ENCODE measurements at regions not wholly inside any gene's neighbourhood (a gene's known extent, or its start where the extent isn't known, plus 50 kb on each side); places are given as distances from the start of the nearest gene placed in this dataset.

DNA sequence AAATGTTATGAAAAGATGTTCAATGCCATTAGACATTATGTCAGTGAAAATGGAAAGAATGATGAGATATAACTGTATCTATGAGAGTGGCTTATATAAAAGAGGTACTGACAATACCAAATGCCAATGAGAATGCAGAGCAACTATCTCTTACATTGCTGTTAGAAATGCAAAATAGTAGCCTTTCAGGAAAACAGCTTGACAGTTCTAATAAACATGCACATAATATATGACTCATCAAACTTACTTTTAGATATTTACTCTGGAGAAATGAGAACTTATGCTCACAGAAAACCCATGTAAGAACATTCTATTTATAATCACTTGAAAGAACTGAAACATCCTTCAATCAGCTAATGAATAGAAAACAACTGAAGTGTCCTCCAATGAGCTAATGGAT, 996.7 kb upstream of the ADGRL4 start:
- H3K27ac Mint-ChIP-seq: no peak overlapping the region
- no peaks in the 10 kb centered on the region for H3K27me3 Mint-ChIP-seq
- H3K4me1 Mint-ChIP-seq (ENCODE audit: low read depth): no peaks in the 10 kb centered on the region
- H3K36me3 Mint-ChIP-seq (ENCODE audit: low read depth): no peaks in the 10 kb centered on the region
- intact Hi-C loops (cut with micrococcal nuclease): no loop called here
- no peak overlapping the region for H3K4me3 Mint-ChIP-seq
- H3K9me3 Mint-ChIP-seq: peaks cover 11% of the 10 kb centered on the region

GRCh38 chr1:79988401-79988800, 981.9 kb upstream of the ADGRL4 start:
- Mint-ChIP-seq H3K36me3 (ENCODE audit: low read depth) (no peaks in the 10 kb centered on the region), H3K4me1 (ENCODE audit: low read depth) (no peaks in the 10 kb centered on the region), H3K27me3 (no peaks in the 10 kb centered on the region), H3K4me3 (no peak overlapping the region), H3K27ac (no peak overlapping the region), H3K9me3 (peaks cover 36% of the 10 kb centered on the region)
- intact Hi-C loops (cut with micrococcal nuclease): no loop called here

DNA sequence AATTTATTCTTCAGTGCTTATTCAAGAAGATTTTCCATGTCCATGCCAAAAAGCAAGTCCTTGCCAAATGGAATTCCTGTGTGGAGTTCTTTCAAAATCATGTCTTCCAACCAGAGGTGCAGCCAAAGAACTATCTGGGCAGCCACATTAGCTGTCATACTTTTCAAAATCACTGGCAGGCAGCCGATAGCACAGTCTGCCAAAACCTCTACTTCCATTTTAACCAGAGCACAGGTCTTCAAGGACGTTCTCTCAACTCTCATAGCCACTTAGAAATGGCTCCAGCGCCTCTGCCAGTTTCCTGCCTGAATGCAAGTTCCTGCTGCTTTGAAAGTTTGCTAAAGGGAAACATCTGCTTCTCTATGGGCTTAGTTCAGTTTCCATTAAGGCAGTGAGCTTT, 975.7 kb upstream of the ADGRL4 start:
- Mint-ChIP-seq H3K4me1 (ENCODE audit: low read depth) (no peaks in the 10 kb centered on the region), H3K4me3 (no peak overlapping the region), H3K27ac (no peak overlapping the region), H3K36me3 (ENCODE audit: low read depth) (no peaks in the 10 kb centered on the region), H3K9me3 (peaks cover 36% of the 10 kb centered on the region), H3K27me3 (no peaks in the 10 kb centered on the region)
- intact Hi-C loops (cut with micrococcal nuclease): no loop called here

DNA sequence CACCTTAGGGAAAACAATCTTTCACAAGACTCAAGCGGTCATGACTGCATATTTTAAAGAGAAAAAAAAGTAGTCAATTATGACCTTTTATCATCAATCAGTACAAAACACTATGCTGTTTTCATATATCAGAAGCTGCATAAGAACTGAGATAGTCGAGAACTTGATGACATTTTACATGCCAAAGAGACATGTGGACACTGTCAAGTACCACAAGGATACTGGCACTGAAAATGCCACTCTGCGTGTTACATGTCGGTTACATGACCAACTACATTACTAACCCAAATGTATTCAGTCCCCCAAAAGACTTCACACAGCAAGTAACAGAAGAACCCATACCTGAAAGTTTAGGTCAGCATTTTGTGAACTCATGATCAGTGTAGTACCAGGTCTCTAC, 975.0 kb upstream of the ADGRL4 start:
- no peaks in the 10 kb centered on the region for H3K36me3 Mint-ChIP-seq (ENCODE audit: low read depth)
- no peak overlapping the region for H3K4me3 Mint-ChIP-seq
- peaks cover 43% of the 10 kb centered on the region for H3K9me3 Mint-ChIP-seq
- no peaks in the 10 kb centered on the region for H3K4me1 Mint-ChIP-seq (ENCODE audit: low read depth)
- H3K27me3 Mint-ChIP-seq: no peaks in the 10 kb centered on the region
- intact Hi-C loops (cut with micrococcal nuclease): no loop called here
- H3K27ac Mint-ChIP-seq: no peak overlapping the region

- Mint-ChIP-seq H3K27me3 (no peaks in the 10 kb centered on the region), H3K4me1 (ENCODE audit: low read depth) (no peaks in the 10 kb centered on the region), H3K27ac (no peak overlapping the region), H3K36me3 (ENCODE audit: low read depth) (no peaks in the 10 kb centered on the region), H3K9me3 (peaks cover 28% of the 10 kb centered on the region), H3K4me3 (no peak overlapping the region)
- intact Hi-C loops (cut with micrococcal nuclease): no loop called here
Observed at GRCh38 chr1:79979346-79979745, 972.8 kb upstream of the ADGRL4 start.

DNA sequence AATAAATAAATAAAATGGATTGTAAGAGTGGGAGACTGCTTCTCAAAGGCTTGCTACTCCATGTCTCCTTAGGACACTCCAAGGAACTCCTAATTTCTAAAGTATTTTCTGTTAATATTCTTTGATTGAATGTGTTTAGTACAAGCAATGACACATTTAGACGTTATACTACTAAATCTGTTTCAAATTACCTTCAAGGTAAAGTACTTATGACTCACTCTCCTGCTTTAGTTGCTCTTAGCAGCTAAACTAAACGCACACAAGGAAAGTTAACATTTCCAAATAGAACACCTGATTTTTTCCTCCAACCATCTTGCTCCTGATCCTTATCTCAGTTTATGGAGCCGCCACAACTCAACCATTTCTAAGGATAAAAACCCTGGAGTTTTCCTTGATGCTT, 969.8 kb upstream of the ADGRL4 start:
- H3K9me3 Mint-ChIP-seq: peaks cover 33% of the 10 kb centered on the region
- no peak overlapping the region for H3K4me3 Mint-ChIP-seq
- intact Hi-C loops (cut with micrococcal nuclease): no loop called here
- no peaks in the 10 kb centered on the region for H3K27me3 Mint-ChIP-seq
- H3K27ac Mint-ChIP-seq: no peak overlapping the region
- H3K36me3 Mint-ChIP-seq (ENCODE audit: low read depth): no peaks in the 10 kb centered on the region
- no peaks in the 10 kb centered on the region for H3K4me1 Mint-ChIP-seq (ENCODE audit: low read depth)

- no peaks in the 10 kb centered on the region for H3K4me1 Mint-ChIP-seq (ENCODE audit: low read depth)
- H3K36me3 Mint-ChIP-seq (ENCODE audit: low read depth): no peaks in the 10 kb centered on the region
- intact Hi-C loops (cut with micrococcal nuclease): no loop called here
- no peak overlapping the region for H3K27ac Mint-ChIP-seq
- H3K4me3 Mint-ChIP-seq: no peak overlapping the region
- H3K27me3 Mint-ChIP-seq: no peaks in the 10 kb centered on the region
- H3K9me3 Mint-ChIP-seq: peaks cover 33% of the 10 kb centered on the region
Observed at GRCh38 chr1:79974659-79975058, 968.1 kb upstream of the ADGRL4 start.

DNA sequence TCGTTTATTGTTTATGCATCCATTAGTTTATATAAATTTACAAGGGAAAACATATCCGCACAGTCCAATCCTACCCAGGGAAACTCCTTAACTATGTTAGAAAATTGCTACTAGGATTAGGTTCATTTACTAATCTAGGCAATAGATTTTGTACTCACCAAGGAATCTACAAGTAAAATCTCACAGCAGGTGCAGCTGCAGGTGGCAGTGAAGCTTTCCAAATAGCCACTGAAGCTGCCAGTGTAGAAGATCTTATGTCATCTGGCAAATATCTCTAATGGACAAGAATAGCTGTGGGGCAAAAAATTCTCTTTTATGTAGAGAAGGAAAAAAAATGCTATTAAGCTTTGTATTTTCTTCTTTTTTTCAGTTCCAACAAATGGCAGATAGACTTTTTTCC, 963.4 kb upstream of the ADGRL4 start:
- Mint-ChIP-seq H3K36me3 (ENCODE audit: low read depth) (no peaks in the 10 kb centered on the region), H3K27me3 (no peaks in the 10 kb centered on the region), H3K9me3 (peaks cover 25% of the 10 kb centered on the region), H3K4me1 (ENCODE audit: low read depth) (no peaks in the 10 kb centered on the region), H3K27ac (no peak overlapping the region), H3K4me3 (no peak overlapping the region)
- intact Hi-C loops (cut with micrococcal nuclease): no loop called here

DNA sequence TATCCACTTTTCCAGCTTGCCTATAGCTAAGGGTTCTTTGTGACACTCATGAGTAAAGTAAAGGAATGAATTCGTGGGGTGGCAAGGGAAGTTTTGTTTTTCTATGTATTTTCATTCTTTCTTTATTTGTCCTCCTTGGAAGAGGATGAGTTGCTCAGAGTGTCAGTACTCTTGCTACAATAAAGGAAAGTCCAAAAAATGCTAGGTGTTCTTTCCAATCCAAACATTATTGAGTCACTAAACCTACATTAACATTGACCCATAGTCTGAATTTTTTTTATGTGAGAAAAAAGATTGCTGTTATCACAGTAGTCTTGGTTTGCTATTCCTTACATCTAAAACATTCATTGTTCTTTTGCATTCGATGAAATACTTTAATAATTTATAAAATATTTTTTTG, 959.9 kb upstream of the ADGRL4 start:
- Mint-ChIP-seq H3K9me3 (peaks cover 35% of the 10 kb centered on the region), H3K4me1 (ENCODE audit: low read depth) (no peaks in the 10 kb centered on the region), H3K27me3 (no peaks in the 10 kb centered on the region), H3K36me3 (ENCODE audit: low read depth) (no peaks in the 10 kb centered on the region), H3K4me3 (no peak overlapping the region), H3K27ac (no peak overlapping the region)
- intact Hi-C loops (cut with micrococcal nuclease): no loop called here

DNA sequence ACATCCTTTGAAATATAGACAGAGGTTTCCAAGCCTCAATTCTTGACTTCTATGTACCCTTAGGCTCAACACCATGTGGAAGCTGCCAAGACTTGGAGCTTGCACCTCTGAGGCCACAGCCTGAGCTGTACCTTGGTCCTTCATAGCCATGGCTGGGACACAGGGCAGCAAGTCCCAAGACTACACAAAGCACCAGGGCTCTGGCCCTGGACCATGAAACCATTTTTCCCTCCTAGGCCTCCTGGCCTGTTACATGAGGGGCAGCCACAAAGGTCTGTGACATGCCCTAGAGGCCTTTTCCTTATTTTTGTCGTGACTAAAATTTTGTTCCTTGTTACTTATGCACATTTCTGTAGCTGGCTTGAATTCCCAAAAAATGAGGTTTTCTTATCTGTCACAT, 953.1 kb upstream of the ADGRL4 start:
- Mint-ChIP-seq H3K27me3 (no peaks in the 10 kb centered on the region), H3K4me3 (no peak overlapping the region), H3K9me3 (peaks cover 46% of the 10 kb centered on the region), H3K36me3 (ENCODE audit: low read depth) (no peaks in the 10 kb centered on the region), H3K27ac (no peak overlapping the region), H3K4me1 (ENCODE audit: low read depth) (no peaks in the 10 kb centered on the region)
- intact Hi-C loops (cut with micrococcal nuclease): no loop called here

DNA sequence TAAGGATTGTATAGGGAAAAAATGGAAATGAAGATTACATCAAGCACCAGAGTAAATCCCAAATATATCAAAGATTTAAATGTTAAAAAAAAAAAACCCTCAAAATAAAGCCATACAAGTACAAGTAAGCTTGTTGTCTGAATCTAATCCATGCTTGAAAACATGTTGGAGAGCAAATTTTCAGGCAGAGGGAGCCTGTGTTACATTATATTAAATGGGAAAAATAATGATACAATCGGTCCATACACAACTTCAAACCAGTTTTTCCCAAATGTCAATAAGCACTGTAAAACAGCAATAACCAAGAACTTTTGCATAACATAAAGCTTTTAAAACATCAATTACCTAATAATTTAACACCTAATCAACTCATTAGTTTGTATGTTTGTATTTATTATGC, 949.4 kb upstream of the ADGRL4 start:
- Mint-ChIP-seq H3K27me3 (no peaks in the 10 kb centered on the region), H3K9me3 (peaks cover 55% of the 10 kb centered on the region), H3K27ac (no peak overlapping the region), H3K4me1 (ENCODE audit: low read depth) (no peaks in the 10 kb centered on the region), H3K4me3 (no peak overlapping the region), H3K36me3 (ENCODE audit: low read depth) (no peaks in the 10 kb centered on the region)
- intact Hi-C loops (cut with micrococcal nuclease): no loop called here

DNA sequence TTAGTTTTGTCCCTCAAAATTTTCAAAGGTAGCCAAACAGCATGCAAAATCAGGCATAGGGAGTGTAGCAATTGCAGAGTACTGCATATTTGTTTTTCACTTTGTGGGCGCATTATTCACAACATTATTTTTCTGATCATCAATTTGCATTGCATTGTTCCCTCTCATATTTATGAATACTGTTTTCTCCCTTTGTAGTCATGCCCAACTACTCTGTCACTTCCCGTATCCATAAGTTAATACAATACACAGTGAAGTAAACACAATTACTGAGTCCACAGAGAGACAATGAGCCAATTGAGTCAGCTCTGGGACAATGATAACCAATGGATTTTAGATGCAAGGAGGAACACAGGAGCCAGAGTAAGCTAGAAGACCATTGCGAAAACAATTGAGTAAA, 944.0 kb upstream of the ADGRL4 start:
- no peak overlapping the region for H3K4me3 Mint-ChIP-seq

GRCh38 chr1:79945391-79945790, 938.9 kb upstream of the ADGRL4 start:
- Mint-ChIP-seq H3K27me3 (no peaks in the 10 kb centered on the region), H3K27ac (no peak overlapping the region), H3K4me3 (no peak overlapping the region), H3K4me1 (ENCODE audit: low read depth) (no peaks in the 10 kb centered on the region), H3K36me3 (ENCODE audit: low read depth) (no peaks in the 10 kb centered on the region), H3K9me3 (peaks cover 21% of the 10 kb centered on the region)
- intact Hi-C loops (cut with micrococcal nuclease): no loop called here

More for the DNA sequence above, 944.0 kb upstream of the ADGRL4 start:
- intact Hi-C loops (cut with micrococcal nuclease): no loop called here
- Mint-ChIP-seq H3K27ac (no peak overlapping the region), H3K4me1 (ENCODE audit: low read depth) (no peaks in the 10 kb centered on the region), H3K9me3 (peaks cover 36% of the 10 kb centered on the region), H3K27me3 (no peaks in the 10 kb centered on the region), H3K36me3 (ENCODE audit: low read depth) (no peaks in the 10 kb centered on the region)

GRCh38 chr1:79929356-79929755, 922.8 kb upstream of the ADGRL4 start:
- Mint-ChIP-seq H3K36me3 (ENCODE audit: low read depth) (no peaks in the 10 kb centered on the region), H3K27ac (no peak overlapping the region), H3K27me3 (no peaks in the 10 kb centered on the region), H3K9me3 (peaks cover 57% of the 10 kb centered on the region), H3K4me3 (no peak overlapping the region), H3K4me1 (ENCODE audit: low read depth) (no peaks in the 10 kb centered on the region)
- intact Hi-C loops (cut with micrococcal nuclease): no loop called here

- Mint-ChIP-seq H3K9me3 (peaks cover 57% of the 10 kb centered on the region), H3K27me3 (no peaks in the 10 kb centered on the region), H3K27ac (no peak overlapping the region), H3K4me1 (ENCODE audit: low read depth) (no peaks in the 10 kb centered on the region), H3K4me3 (no peak overlapping the region), H3K36me3 (ENCODE audit: low read depth) (no peaks in the 10 kb centered on the region)
- intact Hi-C loops (cut with micrococcal nuclease): no loop called here
Observed at GRCh38 chr1:79928901-79929300, 922.4 kb upstream of the ADGRL4 start.

Data from dendritic cell treated with granulocyte-macrophage colony-stimulating factor and Interleukin-4, amounts not matched to agents 40 ng/mL and 50 ng/mL, for 4 days (primary cell).